DMS153 treated with DMSO at 0.1 percent for 48 hours (cell line): ENCODE measurements at regions not wholly inside any gene's neighbourhood (a gene's known extent, or its start where the extent isn't known, plus 50 kb on each side); places are given as distances from the start of the nearest gene placed in this dataset.
"Not testable (repeated sequence)": the region's sequence is repeated elsewhere in the genome, so short reads cannot be mapped to it uniquely, and the experiment has no call there.

Experiments
- DNase-seq: peaks from one replicate; lab custom pipeline; 2025; ENCODE audit not compliant: unreplicated experiment; lab: John Stamatoyannopoulos, UW

DNA sequence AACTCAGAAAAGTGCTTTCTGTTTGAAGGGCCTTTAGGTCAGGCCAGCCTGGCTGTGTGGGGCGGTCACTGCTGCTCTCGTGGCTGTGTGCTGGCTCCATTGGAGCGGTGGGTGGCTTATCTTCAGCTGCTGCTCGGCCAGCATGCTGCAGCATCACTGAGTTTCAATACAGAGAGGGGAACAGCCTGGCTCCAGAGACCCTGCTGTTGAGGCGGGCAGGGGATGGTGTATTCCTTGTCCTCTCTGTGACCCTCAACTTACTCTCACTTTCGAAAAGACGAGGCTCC, 248.5 kb upstream of the ONECUT1 start:
- DNase-seq, result no peak

DNA sequence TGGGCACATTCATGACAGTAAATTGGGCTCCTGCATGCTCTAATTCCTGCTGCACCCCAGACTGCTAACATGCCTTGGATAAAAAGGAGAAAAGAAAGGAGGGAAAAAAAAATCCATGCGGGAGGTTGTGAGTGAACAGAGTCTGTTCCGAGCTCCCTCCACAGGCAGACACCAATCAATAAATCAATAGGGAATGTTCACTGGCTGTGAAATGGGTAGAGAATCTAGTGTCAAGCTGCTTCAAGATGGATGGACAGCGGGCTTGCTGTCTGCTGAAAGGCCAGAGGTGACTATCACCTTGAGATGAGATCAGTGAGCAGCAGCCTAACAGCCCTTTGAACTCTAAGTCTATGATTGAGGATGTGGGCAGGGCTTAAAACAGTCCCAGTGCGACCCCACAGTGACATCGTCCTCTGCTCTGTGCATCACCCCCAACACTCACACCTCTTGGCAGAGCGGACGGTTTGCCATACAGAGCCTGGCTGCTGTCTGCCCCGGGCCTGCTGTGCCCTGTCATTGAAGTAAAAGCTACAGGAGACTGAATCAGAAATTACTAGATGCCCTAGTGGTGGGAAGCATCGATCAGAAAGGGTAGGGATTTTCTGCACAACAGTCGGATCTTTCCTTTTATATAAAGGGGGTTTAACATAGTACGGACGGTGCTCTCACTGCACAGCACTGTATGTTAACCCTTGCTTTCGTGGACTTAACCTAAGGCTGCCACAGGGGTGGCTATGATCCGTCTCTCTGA, 247.9 kb upstream of the ONECUT1 start:
- DNase-seq, result no peak

DNA sequence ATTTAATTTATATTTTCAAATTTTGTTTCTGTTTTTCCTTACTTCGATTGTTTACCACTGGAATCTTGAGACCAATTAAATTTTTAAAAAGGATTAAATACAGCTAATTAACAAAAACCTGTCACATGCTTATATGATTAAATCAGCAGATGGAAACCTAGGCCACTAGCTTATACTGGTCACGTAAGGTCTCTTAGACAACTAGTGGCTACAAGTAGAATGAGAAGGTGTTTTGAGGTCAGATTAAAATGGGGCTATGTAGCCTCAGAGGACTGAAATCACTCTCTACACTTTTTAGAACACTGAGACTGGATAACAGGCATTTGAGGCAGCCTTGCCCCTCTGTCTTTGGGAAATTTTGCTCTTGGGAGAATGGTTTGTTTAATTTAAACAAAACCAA, 246.5 kb upstream of the ONECUT1 start:
- no peak for DNase-seq

DNA sequence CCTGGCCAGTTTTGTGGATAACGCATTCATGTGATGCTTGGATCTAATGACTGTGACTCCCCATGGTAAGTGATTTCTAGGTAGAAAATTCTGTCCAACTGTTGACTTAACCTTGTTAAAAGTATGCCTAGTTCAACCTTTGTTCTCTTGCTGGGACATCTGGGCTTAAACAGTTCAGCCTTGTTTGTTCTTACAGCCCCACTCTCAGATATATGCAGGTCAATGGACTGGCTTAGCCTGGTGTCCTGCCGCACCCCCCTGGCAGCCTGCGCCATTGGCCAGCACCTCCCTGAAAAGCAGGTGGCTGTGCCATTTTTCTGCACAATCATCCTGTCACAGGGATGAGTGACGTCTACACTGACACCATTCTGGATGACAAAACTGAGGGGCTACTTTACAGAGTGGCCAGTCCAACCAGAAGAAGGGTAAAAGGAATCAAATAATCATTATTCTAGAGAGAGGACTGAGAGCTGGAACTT, 244.7 kb upstream of the ONECUT1 start:
- no peak for DNase-seq

DNA sequence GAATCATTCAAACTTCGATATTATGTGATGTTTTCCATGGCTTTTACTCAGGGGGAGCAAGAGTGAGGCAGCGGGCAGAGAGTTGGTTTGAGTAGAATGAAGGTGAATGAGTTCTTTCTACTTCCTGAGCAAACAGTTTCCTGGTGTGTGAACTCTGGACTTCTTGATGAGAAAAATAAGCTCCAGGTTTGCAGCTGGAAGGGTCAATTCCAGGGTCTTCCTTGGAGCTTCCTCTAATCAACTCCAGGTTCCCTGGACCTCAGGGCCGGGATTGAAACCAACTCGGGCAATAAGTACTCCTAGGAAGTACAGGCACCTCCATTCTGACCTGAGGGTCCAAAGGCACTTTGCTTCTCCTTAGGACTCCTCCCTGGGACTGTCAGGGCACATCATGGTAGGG, 243.6 kb upstream of the ONECUT1 start:
- no peak for DNase-seq

DNA sequence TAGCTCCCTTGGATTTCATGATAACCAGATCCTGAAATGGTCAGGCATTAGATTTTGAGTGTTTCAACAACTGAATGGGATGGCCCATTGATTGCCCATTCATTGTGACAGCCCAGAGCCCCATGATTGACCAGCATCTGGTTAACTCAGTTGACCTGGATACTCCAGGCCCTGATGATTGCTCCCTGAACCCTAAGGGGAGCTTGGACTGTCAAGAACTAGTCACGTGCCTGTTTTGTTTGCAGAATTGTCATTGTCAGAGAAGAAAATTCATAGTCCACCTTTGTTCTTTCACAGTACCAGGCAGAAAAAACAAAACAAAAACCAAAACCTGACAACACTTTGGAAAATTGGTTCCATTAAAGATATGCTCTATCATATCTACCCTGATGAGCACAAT, 241.3 kb upstream of the ONECUT1 start:
- no peak for DNase-seq

DNA sequence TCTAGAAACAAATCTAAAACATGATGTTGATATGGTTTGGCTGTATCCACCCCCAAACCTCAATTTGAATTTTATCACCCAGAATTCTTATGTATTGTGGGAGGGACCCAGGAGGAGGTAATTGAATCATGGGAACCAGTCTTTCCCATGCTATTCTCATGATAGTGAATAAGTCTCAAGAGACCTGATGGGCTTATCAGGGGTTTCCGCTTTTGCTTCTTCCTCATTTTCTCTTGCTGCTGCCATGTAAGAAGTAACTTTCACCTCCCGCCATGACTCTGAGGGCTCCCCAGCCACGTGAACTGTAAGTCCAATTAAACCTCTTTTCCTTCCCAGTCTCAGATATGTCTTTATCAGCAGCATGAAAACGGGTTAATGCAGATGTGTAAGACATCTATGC, 232.7 kb upstream of the ONECUT1 start:
- DNase-seq, result no peak

DNA sequence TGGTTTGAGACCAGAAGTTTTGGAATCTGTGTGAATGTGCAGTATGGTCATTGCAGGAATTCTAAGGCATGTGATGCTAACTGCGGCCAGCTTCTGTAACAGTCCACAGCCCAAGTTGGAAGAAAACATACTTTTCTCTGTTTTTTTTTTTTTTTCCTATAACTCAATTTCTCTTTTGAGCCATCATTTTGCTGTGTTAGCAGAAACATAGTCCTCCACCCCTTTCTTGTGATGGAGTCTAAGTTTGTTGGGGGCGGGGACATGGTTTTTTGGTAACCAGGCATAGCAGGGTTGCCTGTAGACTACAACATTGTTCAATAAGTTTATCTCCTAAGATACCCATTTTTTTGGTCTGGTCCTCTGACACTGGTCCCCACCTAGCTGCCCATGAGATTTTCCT, 223.2 kb upstream of the ONECUT1 start:
- no peak for DNase-seq

DNA sequence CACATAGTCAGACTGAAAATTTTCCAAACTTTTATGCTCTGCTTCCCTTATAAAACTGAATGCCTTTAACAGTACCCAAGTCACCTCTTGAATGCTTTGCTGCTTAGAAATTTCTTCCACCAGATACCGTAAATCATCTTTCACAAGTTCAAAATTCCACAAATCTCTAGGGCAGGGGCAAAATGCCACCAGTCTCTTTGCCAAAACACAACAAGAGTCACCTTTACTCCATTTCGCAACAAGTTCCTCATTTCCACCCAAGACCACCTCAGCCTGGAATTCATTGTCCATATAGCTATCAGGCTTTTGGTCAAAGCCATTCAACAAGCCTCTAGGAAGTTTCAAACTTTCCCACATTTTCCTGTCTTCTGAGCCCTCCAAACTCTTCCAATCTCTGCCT, 221.6 kb upstream of the ONECUT1 start:
- DNase-seq, result not testable (repeated sequence)

DNA sequence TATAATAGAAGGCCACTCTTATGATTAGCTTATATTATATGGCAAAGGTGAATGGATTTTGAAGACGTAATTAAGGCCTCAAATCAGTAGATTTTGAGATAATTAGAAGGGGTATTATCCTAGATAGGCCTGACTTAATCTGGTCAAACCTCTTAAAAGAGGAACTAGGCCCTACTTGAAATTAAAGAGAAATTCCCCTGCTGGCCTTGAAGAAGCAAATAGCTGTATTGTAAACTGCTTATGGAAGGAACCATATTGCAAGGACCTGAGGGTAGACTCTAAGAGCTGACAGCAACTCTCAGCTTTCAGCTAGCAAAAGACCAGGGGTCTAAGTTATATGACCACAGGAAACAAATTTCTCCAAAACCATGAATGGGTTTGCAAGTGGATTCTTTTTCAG, 219.0 kb upstream of the ONECUT1 start:
- no peak for DNase-seq

DNA sequence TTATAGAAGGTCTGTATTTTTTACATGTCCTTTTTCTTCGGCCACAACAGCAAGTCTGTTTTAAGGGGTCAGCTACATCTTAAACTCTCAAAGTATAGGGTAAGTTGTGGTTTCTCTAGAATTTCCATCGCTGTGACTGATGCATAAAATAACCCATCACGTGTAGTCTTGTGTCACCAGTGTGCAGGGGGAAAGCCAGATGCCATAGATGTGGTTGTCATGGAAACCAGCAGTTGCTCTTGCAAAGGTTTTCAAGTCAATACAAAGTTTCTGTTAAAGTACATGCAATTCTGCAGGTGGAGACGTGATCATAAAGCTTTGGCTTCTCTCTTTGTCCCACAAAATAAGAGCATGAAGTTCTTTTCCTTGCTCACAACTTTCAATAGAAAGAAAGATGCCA, 210.3 kb upstream of the ONECUT1 start:
- DNase-seq, result no peak

DNA sequence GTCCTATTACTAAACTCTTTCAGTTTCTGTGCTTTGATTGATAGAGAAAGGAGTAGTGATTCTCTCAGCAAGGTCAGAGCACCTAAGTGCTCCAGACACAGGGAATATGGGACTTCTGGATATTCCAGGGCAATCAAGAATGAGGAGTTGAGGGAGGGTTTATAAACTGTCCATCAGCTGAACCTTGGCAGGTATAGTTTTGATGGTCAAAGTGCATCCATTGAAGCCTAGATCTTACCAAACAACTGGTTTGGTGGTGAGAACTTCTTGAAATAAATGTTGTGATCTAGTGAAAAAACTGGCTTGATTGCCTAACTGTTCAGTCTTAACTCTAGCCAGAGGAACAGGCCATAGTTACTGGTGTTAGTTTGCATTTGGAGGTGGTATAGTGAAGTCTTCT, 207.0 kb upstream of the ONECUT1 start:
- no peak for DNase-seq

DNA sequence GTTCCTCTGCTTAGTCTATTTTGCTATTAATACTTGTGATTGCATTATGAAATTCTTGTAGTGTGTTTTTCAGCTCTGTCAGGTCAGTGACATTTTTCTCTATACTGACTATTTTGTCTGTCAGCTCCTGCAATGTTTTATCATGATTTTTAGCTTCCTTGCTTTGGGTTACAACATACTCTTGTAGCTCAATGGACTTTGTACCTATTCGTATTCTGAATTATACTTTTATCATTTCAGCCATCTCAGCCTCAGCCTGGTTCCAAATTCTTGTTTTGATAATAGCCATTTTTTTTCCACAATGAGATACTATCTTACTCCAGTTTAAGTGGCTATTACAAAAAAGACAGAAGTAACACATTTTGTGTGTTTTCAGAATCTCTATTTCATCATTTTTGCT, 204.2 kb upstream of the ONECUT1 start:
- no peak for DNase-seq

DNA sequence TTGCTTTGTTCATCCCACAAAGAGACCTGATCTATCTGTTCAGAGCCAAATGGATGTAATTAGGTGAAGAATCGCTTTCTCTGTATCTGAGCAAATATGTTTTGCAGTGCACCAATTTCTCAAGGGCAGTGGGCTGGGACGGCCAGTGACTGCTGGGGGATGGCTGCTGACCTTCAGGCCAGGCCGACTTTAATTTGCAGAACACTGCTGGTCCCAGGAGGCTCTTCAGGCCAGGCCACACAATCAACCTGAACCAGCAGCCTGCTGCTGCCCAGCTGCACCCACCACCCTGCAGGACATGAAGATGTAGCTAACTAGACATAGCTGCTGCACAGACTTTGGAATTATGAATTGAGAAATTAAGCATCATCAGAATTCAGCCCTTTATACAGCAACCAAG, 194.4 kb upstream of the ONECUT1 start:
- no peak for DNase-seq

DNA sequence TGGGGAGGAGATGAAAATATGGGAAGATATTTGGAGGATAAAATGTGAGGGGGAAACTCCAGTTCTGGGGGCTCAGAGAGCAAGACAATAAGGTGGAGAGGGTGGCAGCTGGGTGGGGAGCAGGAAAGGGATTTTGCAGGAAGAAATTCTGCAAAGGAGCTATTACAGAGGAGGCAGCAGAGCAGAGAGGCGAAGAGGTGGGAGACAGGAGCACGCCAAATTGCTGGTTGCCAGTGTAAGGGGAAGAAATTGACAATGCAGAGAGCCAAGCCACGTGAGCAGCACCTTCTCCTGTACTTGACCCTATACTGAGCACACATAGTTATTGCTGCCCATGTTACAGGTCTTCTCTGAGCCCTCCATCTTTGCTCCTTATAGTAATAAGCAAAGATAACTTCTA, 190.3 kb upstream of the ONECUT1 start:
- DNase-seq, result no peak

DNA sequence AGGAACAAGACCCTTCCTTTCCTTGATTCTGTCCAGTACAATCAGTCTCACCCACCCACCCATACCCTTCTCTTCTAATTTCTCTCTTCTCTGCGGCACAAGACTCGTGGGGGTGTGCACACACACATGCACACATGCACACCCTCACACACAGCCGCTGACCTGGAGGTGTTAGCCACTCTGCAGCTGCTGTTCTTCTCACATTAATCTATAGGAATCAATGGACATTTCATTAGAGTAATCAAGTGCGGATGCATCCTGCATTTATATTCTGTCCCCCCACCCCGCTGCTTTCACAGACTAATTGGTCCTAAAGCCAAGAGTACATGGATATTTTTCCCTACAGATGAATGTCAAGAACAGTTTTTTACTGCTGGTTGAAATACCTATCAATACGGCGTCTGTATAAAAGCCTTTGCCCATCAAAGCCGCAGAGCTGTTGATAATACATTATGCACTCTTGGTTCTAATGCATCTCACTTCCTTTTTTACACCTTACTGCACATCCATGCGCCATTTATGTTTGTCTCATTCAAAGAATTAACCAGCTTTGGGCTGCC, 186.5 kb upstream of the ONECUT1 start:
- no peak for DNase-seq

DNA sequence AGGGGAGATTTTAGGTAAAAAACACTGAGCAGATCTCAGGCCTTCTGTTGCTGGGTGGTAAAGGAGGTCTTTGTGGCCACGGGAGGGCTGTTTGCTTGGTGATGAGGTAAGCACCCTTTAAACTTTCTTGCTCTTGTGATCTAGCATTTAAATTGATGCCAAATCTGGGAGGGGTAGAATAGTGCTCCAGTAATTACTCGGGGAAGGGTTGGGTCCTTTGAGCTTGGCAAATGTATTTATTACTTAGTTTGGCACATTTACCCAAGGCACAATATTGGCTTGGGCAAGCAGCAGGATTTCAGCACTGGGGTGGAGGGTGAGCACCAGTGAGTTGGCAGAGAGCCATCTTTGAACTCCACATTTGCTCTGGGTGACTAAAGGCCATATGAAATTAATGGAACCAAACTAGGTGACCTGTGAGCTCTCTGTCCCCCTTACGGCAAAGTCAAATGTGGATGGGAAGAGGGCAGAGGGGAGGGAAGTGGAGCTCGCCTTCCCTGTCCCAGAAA, 185.9 kb upstream of the ONECUT1 start:
- DNase-seq, result no peak

DNA sequence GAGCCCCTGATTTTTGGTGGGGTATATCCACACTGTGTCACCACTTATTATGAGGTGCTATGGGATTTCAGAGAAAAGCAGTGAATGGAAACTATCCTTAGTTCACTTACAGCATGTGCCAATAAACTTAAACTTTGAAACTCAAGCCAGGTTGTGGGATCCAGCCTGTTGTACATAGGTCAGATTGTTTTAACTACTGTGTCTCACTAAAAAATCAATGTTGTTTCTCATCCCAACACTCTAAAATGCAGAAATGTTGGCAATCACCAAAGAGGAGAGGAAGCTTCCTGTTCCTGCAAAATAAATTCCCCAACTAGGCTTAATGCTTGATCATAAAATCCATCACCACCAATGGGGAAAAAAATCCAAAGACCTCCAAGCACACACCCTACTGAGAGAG, 173.7 kb upstream of the ONECUT1 start:
- no peak for DNase-seq

DNA sequence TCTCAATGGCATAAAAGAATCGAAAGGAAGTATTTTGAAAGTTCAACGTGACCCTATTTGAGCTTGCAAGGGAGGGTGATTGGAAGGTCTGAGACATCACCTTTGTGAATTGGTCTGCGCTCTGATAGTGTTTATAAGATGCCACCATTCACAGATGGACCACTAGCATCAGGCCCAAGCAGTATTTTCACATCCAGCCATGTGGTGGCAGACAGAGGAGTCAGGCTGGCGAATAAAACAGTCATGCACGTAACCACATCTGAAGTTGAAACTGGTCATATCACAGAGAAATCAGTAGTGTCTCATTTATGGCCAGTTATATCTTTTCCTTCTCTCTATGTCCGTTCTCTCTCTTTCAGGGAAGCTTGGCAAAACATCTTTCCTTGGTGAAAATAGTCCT, 170.1 kb upstream of the ONECUT1 start:
- DNase-seq, result no peak

DNA sequence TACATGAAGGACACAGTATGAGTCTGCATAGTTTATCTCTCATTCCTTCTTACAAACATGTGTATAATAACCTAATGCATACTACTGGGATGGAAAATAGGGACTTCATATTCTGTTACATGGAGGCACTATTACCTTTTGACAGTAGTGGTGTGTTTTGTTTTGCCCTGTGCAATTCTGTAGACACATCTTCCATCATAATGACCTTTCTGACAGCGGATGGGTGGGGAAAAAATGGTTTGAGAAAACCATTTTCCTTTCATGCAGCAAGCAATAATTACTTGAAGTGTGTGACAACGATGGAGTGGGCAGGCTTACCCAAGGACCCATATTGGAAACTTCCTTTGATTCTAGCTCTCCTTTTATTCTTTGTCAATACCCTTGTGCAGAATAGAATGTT, 153.6 kb upstream of the ONECUT1 start:
- no peak for DNase-seq

DNA sequence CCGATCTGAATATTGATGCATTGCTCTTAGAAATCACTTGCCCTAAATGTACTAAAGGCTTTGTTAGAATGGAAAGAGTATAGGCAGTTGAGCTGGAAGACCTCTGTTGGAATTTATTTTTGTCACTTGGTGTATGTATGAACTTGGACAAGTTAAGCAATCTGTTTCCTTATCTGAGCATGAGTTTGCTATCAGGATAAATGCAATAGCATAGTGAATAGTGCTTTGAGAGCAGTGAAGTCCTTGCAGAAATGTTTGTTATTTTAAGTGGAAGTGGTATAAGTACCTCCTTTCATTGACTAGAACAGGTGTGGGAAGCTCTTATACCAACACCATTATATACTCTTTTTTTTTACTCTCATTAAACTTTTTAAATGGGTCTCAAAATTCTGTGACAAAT, 146.4 kb upstream of the ONECUT1 start:
- DNase-seq, result no peak

DNA sequence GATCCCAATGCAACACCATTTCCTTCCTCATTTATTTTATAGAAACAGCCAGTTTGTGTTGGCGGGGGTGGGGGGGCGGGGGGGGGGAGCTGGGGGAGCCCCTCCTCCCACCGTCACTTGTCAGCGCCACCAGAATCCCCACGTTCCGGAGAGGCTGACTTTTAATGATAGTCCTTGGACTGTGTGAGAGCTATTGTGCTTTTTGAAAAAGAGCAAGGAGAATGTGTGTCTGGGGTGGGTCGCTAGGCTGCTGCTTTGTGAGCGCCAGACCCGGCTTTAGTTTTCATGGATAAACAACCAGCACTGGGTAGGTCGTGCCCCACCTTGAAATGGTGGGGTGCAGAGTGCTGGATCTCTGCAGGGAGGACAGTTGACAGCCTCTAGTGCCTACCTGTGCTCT, 135.0 kb upstream of the ONECUT1 start:
- no peak for DNase-seq

DNA sequence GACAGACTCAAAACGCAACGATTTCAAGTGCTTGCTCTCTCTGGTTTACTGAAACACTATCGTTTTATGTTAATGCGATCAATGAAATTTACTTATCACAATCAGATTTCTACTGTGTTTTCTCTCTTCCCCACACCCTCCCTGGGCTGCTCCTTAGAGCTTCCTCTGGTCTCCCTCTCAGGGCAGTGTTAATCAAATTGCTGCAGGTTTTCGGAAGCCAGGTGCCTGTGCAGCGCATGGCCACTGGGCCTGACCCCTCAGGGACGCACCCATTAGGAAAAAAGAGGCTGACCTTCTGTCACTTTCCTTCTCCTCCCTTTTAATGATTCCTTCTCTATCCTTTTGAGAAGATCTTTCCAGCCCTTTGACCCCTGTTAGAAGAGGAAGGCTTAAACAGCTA, 134.5 kb upstream of the ONECUT1 start:
- DNase-seq, result no peak
